Activated T-helper 1 cell treated with anti-CD3 and anti-CD28 coated beads, Interleukin-12 subunit alpha, Interleukin-12 subunit beta, Interleukin-2, Interleukin-4 antibody, amounts not matched to agents 30 ng/mL and 10 ng/mL and 1 ng/mL, durations not matched to agents 14 hours and 24 hours and 36 hours (primary cell): ENCODE measurements at regions not wholly inside any gene's neighbourhood (a gene's known extent, or its start where the extent isn't known, plus 50 kb on each side); places are given as distances from the start of the nearest gene placed in this dataset.
"Not testable (repeated sequence)": the region's sequence is repeated elsewhere in the genome, so short reads cannot be mapped to it uniquely, and the experiment has no call there.

Source experiments
- DNase-seq: peaks from one replicate; pipeline ENCODE4 v3.0.0; 2021; ENCODE audit warnings: low spot score
- H3K27ac Mint-ChIP-seq: one replicate; pipeline ENCODE4 v1.8.0; 2021; ENCODE audit warnings: mild to moderate bottlenecking, mixed read lengths
- H3K27me3 Mint-ChIP-seq: one replicate; pipeline ENCODE4 v1.8.0; 2022; ENCODE audit warnings: mild to moderate bottlenecking, moderate library complexity, mixed read lengths; ENCODE audit not compliant: insufficient read depth
- H3K36me3 Mint-ChIP-seq: one replicate; pipeline ENCODE4 v1.8.0; 2021; ENCODE audit warnings: low read depth, mixed read lengths
- H3K4me1 Mint-ChIP-seq: one replicate; pipeline ENCODE4 v1.8.0; 2021; ENCODE audit warnings: low read depth, mixed read lengths
- H3K4me3 Mint-ChIP-seq: one replicate; pipeline ENCODE4 v1.8.0; 2021; ENCODE audit warnings: mild to moderate bottlenecking, moderate library complexity, mixed read lengths
- H3K9me3 Mint-ChIP-seq: one replicate; pipeline ENCODE4 v1.8.0; 2021; ENCODE audit warnings: mixed read lengths
- intact Hi-C: fragments of 100-400 bp; cut with micrococcal nuclease; formaldehyde crosslinking; loops from one replicate; pipeline ENCODE4 v1.15.1; 2024

- Mint-ChIP-seq H3K9me3 (peaks cover 8% of the 10 kb centered on the region), H3K27me3 (no peaks in the 10 kb centered on the region)
Observed at GRCh38 chr1:189701606-189702005, 776.1 kb downstream of the BRINP3 start.

DNA sequence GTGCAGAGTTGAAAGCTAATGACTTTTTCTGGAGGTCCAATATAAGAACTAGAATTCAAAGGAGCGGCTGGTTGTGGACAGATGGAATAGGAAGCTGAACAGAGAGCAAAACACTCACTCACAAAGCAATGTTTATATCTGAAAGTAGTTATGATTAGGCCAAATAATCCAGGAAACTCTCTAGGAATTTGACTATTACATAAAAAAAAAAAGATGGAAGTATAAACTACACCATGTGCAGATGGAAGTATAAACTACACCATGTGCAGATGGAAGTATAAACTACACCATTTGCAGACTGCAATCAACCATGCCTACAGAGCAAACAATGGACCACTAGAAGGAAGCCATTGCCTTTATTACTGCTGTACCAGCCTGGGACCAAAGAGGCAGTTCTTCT lies 771.1 kb downstream of the BRINP3 start:
- Mint-ChIP-seq H3K27me3 (no peaks in the 10 kb centered on the region), H3K9me3 (peaks cover 6% of the 10 kb centered on the region), H3K36me3 (no peaks in the 10 kb centered on the region), H3K4me3 (no peak overlapping the region), H3K27ac (no peak overlapping the region), H3K4me1 (no peaks in the 10 kb centered on the region)
- DNase-seq, result no peak
- intact Hi-C loops, result no loop called here

More at GRCh38 chr1:189701606-189702005, 776.1 kb downstream of the BRINP3 start:
- DNase-seq, result no peak
- Mint-ChIP-seq H3K4me3 (no peak overlapping the region), H3K4me1 (no peaks in the 10 kb centered on the region), H3K27ac (no peak overlapping the region), H3K36me3 (no peaks in the 10 kb centered on the region)
- intact Hi-C loops, result no loop called here

DNA sequence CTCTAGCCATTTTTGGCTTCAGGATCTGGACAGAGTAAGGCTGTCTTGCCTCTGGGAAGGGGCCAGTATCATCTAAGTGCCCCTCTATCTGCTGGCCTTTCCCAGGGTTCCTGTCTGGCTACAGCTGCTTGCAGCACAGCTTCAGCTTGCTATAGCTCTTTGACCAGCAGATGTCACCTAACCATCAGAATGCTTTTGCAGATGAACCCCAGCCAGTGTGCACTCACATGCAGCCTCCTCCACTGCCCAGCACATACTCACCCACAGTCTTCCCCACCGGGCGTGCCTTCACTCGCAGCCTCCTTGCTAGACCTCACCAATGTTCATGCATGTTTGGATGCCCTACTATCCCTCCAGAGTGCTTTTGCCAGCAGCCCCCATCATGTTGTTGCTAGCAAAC lies 769.0 kb downstream of the BRINP3 start:
- H3K27me3 Mint-ChIP-seq, result no peaks in the 10 kb centered on the region
- H3K4me1 Mint-ChIP-seq, result no peaks in the 10 kb centered on the region
- peaks cover 6% of the 10 kb centered on the region for H3K9me3 Mint-ChIP-seq
- no peak overlapping the region for H3K27ac Mint-ChIP-seq
- H3K4me3 Mint-ChIP-seq, result no peak overlapping the region
- no peaks in the 10 kb centered on the region for H3K36me3 Mint-ChIP-seq
- intact Hi-C loops, result no loop called here
- DNase-seq, result no peak

DNA sequence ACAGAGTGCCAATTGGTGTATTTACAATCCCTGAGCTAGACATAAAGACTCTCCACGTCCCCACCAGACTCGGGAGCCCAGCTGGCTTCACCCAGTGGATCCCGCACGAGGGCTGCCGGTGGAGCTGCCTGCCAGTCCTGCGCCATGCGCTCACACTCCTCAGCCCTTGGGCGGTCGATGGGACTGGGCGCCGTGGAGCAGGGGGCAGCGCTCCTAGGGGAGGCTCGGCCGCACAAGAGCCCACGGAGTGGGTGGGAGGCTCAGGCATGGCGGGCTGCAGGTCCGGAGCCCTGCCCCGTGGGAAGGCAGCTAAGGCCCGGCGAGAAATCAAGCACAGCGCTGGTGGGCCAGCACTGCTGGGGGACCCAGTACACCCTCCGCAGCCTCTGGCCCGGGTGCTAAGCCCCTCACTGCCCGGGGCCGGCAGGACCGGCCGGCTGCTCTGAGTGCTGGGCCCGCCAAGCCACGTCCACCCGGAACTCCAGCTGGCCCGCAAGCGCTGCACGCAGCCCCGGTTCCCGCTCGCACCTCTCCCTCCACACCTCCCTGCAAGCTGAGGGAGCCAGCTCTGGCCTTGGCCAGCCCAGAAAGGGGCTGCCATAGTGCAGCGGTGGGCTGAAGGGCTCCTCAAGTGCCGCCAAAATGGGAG lies 759.4 kb downstream of the BRINP3 start:
- H3K4me3 Mint-ChIP-seq, intact Hi-C loops, H3K27ac Mint-ChIP-seq, DNase-seq, H3K36me3 Mint-ChIP-seq, H3K27me3 Mint-ChIP-seq, H3K4me1 Mint-ChIP-seq, H3K9me3 Mint-ChIP-seq: not testable (repeated sequence)

GRCh38 chr1:189726806-189727205 lies 750.9 kb downstream of the BRINP3 start:
- no peak overlapping the region for H3K27ac Mint-ChIP-seq
- no peaks in the 10 kb centered on the region for H3K27me3 Mint-ChIP-seq
- DNase-seq, result no peak
- H3K9me3 Mint-ChIP-seq, result peaks cover 7% of the 10 kb centered on the region
- H3K36me3 Mint-ChIP-seq, result no peaks in the 10 kb centered on the region
- no peaks in the 10 kb centered on the region for H3K4me1 Mint-ChIP-seq
- H3K4me3 Mint-ChIP-seq, result no peak overlapping the region
- intact Hi-C loops, result no loop called here

DNA sequence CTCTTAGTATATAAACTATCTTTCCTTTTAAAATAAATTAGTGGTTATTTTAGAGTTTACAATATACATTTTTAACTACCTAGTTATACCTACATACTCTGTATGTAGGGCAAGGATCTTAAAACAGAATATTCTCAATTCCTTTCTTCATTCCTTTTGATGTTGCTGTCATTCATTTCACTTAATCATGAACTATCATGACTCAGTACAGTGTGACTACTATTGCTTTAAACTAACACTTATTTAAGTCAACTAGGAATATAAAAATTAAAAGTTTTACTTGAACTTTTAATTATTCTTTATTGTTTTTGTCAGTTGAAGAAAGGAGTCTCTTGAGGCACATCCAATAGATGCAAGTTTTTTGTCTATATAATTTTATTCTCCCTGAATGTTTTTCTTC lies 726.4 kb downstream of the BRINP3 start:
- no peaks in the 10 kb centered on the region for H3K4me1 Mint-ChIP-seq
- intact Hi-C loops, result no loop called here
- peaks cover 8% of the 10 kb centered on the region for H3K9me3 Mint-ChIP-seq
- no peak overlapping the region for H3K4me3 Mint-ChIP-seq
- H3K27ac Mint-ChIP-seq, result no peak overlapping the region
- H3K27me3 Mint-ChIP-seq, result no peaks in the 10 kb centered on the region
- H3K36me3 Mint-ChIP-seq, result no peaks in the 10 kb centered on the region
- DNase-seq, result no peak

DNA sequence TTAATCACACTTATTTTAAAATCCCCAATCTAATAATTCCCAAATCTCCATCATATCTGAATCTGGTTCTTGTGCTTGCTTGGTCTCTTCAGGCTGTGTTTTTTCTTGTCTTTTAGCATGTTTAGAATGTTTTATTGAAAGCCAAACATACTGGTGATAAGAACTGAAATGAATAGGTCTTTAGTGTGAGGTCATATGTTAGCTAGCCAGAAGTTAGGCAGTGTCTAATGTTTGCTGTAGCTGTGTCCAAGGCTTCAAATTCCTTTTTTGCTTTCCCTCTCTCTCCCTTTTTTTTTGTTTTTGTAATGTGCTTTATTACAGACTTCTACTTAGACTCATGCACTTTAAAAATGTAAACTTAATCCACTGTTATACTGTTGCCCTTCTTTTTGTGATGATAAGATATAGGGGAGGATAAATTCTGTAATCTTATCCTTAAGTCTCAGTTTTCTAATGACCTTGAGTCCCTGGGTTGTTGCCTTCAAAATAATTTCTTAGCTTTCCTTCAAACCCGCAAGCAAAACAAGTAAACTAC lies 725.1 kb downstream of the BRINP3 start:
- no peak for DNase-seq

GRCh38 chr1:189755100-189755499 lies 722.6 kb downstream of the BRINP3 start:
- H3K36me3 Mint-ChIP-seq, H3K4me1 Mint-ChIP-seq, H3K27me3 Mint-ChIP-seq: not testable (repeated sequence)

More for the DNA sequence above, 725.1 kb downstream of the BRINP3 start:
- intact Hi-C loops, result no loop called here
- Mint-ChIP-seq H3K27me3 (no peaks in the 10 kb centered on the region), H3K9me3 (peaks cover 15% of the 10 kb centered on the region), H3K36me3 (no peaks in the 10 kb centered on the region), H3K4me1 (no peaks in the 10 kb centered on the region), H3K4me3 (no peak overlapping the region), H3K27ac (no peak overlapping the region)

GRCh38 chr1:189764391-189765320 lies 713.0 kb downstream of the BRINP3 start:
- Mint-ChIP-seq H3K27ac (no peak overlapping the region), H3K27me3 (no peaks in the 10 kb centered on the region), H3K4me3 (no peak overlapping the region), H3K9me3 (peaks cover 17% of the 10 kb centered on the region), H3K36me3 (no peaks in the 10 kb centered on the region), H3K4me1 (no peaks in the 10 kb centered on the region)
- intact Hi-C loops, result no loop called here
- no peak for DNase-seq

More at GRCh38 chr1:189755100-189755499, 722.6 kb downstream of the BRINP3 start:
- intact Hi-C loops, H3K4me3 Mint-ChIP-seq, H3K27ac Mint-ChIP-seq, DNase-seq: not testable (repeated sequence)
- H3K9me3 Mint-ChIP-seq, result peaks cover 15% of the 10 kb centered on the region

DNA sequence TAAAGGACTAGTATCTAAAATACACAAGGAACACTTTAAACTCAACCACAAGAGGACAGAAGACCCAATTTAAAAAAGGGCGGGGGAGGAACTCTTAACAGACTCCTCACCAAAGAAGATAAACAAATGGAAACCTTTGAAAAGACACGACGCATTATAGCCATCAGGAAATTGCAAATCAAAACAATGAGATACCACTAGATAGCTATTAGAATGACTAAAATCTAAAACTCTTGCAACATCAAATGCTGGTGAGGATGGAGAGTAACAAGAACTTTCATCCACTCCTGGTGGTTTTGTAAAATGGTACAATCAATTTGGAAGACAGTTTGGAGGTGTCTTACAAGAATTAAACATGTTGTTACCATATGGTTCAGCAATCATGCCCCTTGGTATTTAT lies 708.2 kb downstream of the BRINP3 start:
- no peak for DNase-seq
- Mint-ChIP-seq H3K36me3 (no peaks in the 10 kb centered on the region), H3K9me3 (peaks cover 5% of the 10 kb centered on the region), H3K4me3 (no peak overlapping the region), H3K27me3 (no peaks in the 10 kb centered on the region), H3K4me1 (no peaks in the 10 kb centered on the region), H3K27ac (no peak overlapping the region)
- intact Hi-C loops, result no loop called here

- H3K27me3 Mint-ChIP-seq, result no peaks in the 10 kb centered on the region
Observed at GRCh38 chr1:189774721-189775287, 702.9 kb downstream of the BRINP3 start.

GRCh38 chr1:189775343-189775742 lies 702.3 kb downstream of the BRINP3 start:
- intact Hi-C loops, result no loop called here

More at GRCh38 chr1:189774721-189775287, 702.9 kb downstream of the BRINP3 start:
- Mint-ChIP-seq H3K36me3 (no peaks in the 10 kb centered on the region), H3K27ac (no peak overlapping the region), H3K9me3 (no peaks in the 10 kb centered on the region), H3K4me3 (no peak overlapping the region), H3K4me1 (no peaks in the 10 kb centered on the region)
- intact Hi-C loops, result no loop called here
- no peak for DNase-seq

GRCh38 chr1:189779034-189779433 lies 698.6 kb downstream of the BRINP3 start:
- Mint-ChIP-seq H3K9me3 (no peaks in the 10 kb centered on the region), H3K27me3 (no peaks in the 10 kb centered on the region), H3K27ac (no peak overlapping the region), H3K4me1 (no peaks in the 10 kb centered on the region), H3K4me3 (no peak overlapping the region), H3K36me3 (no peaks in the 10 kb centered on the region)
- intact Hi-C loops, result no loop called here
- DNase-seq, result no peak

More at GRCh38 chr1:189775343-189775742, 702.3 kb downstream of the BRINP3 start:
- Mint-ChIP-seq H3K27ac (no peak overlapping the region), H3K27me3 (no peaks in the 10 kb centered on the region), H3K4me1 (no peaks in the 10 kb centered on the region), H3K4me3 (no peak overlapping the region), H3K36me3 (no peaks in the 10 kb centered on the region), H3K9me3 (no peaks in the 10 kb centered on the region)
- DNase-seq, result no peak
